Neuronal stem cell (in vitro differentiated cells): ENCODE measurements at regions not wholly inside any gene's neighbourhood (a gene's known extent, or its start where the extent isn't known, plus 50 kb on each side); places are given as distances from the start of the nearest gene placed in this dataset.
"Not testable (repeated sequence)": the region's sequence is repeated elsewhere in the genome, so short reads cannot be mapped to it uniquely, and the experiment has no call there.

ENCODE experiments used
- DNase-seq: peaks from one replicate; pipeline ENCODE4 v3.0.0-alpha.2; 2013; ENCODE audit warnings: low spot score
- H2AFZ ChIP-seq: one replicate; pipeline ENCODE4 v1.6.1; 2013; ENCODE audit warnings: mild to moderate bottlenecking, low read length, inconsistent platforms
- H2AK5ac ChIP-seq: 2 replicates; pipeline ENCODE4 v1.6.1; 2013; ENCODE audit warnings: low read depth, mild to moderate bottlenecking, inconsistent platforms, low read length, moderate library complexity, mixed read lengths
- H2BK120ac ChIP-seq: 2 replicates; pipeline ENCODE4 v1.6.1; 2013; ENCODE audit warnings: low read depth, mild to moderate bottlenecking, inconsistent platforms, low read length, moderate library complexity, mixed read lengths
- H2BK12ac ChIP-seq: one replicate; pipeline ENCODE4 v1.6.1; 2013; ENCODE audit warnings: low read length, inconsistent platforms
- H2BK15ac ChIP-seq: 2 replicates; pipeline ENCODE4 v1.6.1; 2013; ENCODE audit warnings: mild to moderate bottlenecking, low read length, inconsistent platforms, mixed read lengths
- H2BK5ac ChIP-seq: one replicate; pipeline ENCODE4 v1.6.1; 2013; ENCODE audit warnings: inconsistent platforms, mild to moderate bottlenecking, low read length, moderate library complexity
- H3K14ac ChIP-seq: one replicate; pipeline ENCODE4 v1.6.1; 2013; ENCODE audit warnings: low read length, inconsistent platforms
- H3K18ac ChIP-seq: 2 replicates; pipeline ENCODE4 v1.6.1; 2013; ENCODE audit warnings: low read length, inconsistent platforms
- H3K23ac ChIP-seq: 2 replicates; pipeline ENCODE4 v1.6.1; 2013; ENCODE audit warnings: low read depth, mild to moderate bottlenecking, mixed read lengths, low read length, inconsistent platforms; ENCODE audit not compliant: poor library complexity
- H3K27ac ChIP-seq: replicated peaks from 3 replicates; pipeline ENCODE4 v1.5.1; 2013; ENCODE audit warnings: low read length, inconsistent platforms
- H3K27me3 ChIP-seq, 3 experiments: 2 replicates each; pipeline ENCODE4 v1.6.1; 2013; ENCODE audit warnings: low read length in 3 of 3, mild to moderate bottlenecking in 2 of 3, inconsistent platforms in 1 of 3, low read depth in 1 of 3, mixed read lengths in 1 of 3, moderate library complexity in 1 of 3; ENCODE audit not compliant: control insufficient read depth in 3 of 3, insufficient read depth in 3 of 3
- H3K36me3 ChIP-seq, 2 donors: replicated peaks in 1 of 2; 2 replicates each; pipeline ENCODE4 v1.6.1; 2013; ENCODE audit warnings: low read length in 2 of 2; ENCODE audit not compliant: control insufficient read depth in 2 of 2, insufficient read depth in 2 of 2
- H3K4ac ChIP-seq: 2 replicates; pipeline ENCODE4 v1.6.1; 2013; ENCODE audit warnings: inconsistent platforms, mild to moderate bottlenecking, low read length, moderate library complexity
- H3K4me1 ChIP-seq, 2 donors: 1 replicate in 1 of 2; 2 replicates in 1 of 2; pipeline ENCODE4 v1.6.1; 2013; ENCODE audit warnings: low read length in 2 of 2, low read depth in 1 of 2; ENCODE audit not compliant: control insufficient read depth in 2 of 2, insufficient read depth in 1 of 2
- H3K4me2 ChIP-seq: one replicate; pipeline ENCODE4 v1.6.1; 2013; ENCODE audit warnings: mild to moderate bottlenecking, low read length, inconsistent platforms; ENCODE audit not compliant: insufficient read depth, poor library complexity, severe bottlenecking
- H3K4me3 ChIP-seq, 2 donors: 2 replicates each; pipeline ENCODE4 v1.5.1; 2013; ENCODE audit warnings: low read length in 2 of 2, mild to moderate bottlenecking in 2 of 2, inconsistent platforms in 1 of 2, moderate library complexity in 1 of 2
- H3K79me1 ChIP-seq: one replicate; pipeline ENCODE4 v1.6.1; 2013; ENCODE audit warnings: low read depth, mild to moderate bottlenecking, inconsistent platforms, low read length, moderate library complexity
- H3K9ac ChIP-seq: one replicate; pipeline ENCODE4 v1.6.1; 2013; ENCODE audit warnings: mild to moderate bottlenecking, low read depth, low read length, inconsistent platforms; ENCODE audit not compliant: poor library complexity
- H3K9me3 ChIP-seq, 2 donors: replicated peaks in 1 of 2; 2 replicates each; pipeline versions ENCODE3 to v1.6.1; 2013; ENCODE audit warnings: low read length in 2 of 2, mild to moderate bottlenecking in 2 of 2, inconsistent platforms in 1 of 2, low read depth in 1 of 2, mixed read lengths in 1 of 2, moderate library complexity in 1 of 2; ENCODE audit not compliant: control insufficient read depth in 2 of 2, insufficient read depth in 1 of 2
- H4K8ac ChIP-seq: one replicate; pipeline ENCODE4 v1.6.1; 2013; ENCODE audit warnings: low read depth, mild to moderate bottlenecking, inconsistent platforms, low read length, moderate library complexity
- H4K91ac ChIP-seq: one replicate; pipeline ENCODE4 v1.6.1; 2013; ENCODE audit warnings: low read length, low read depth, mild to moderate bottlenecking, inconsistent platforms; ENCODE audit not compliant: poor library complexity
- WGBS, 2 donors: extraction: QIAGEN DNeasy Blood & Tissue Kit; methylation state at CpG; one replicate each; pipeline ENCODE4 v1.1.7; 2013; ENCODE audit warnings: missing lambda C conversion rate in 2 of 2, mixed read lengths in 1 of 2; ENCODE audit not compliant: insufficient read length in 2 of 2, insufficient replicate concordance in 1 of 2; ENCODE audit errors: extremely low coverage in 2 of 2; 5-methylcytosine and 5-hydroxymethylcytosine counted together

DNA sequence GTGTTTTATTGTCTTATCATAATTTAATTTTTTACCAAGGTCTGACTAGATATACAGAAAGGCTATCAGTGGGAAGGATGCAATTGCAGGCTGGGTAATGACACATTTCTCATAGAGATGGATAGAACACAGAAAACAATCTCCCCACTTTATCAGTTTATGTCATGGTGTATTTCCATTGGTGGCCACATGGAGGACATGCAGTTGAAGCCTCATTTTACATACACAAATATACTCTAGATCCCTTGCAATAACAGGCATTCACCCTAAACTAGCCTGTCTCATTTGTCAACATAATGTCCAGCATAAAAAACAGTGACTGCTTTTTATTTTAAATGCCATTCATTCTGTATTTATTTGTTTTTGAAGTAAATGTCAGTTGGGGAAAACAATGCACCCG, 526.3 kb downstream of the GABRG2 start:
- Histone ChIP-seq H2BK120ac (no peak overlapping the region), H2BK15ac (no peak overlapping the region), H3K4me1 (no peaks in the 10 kb centered on the region), H3K14ac (no peak overlapping the region), H2AK5ac (no peak overlapping the region), H2BK12ac (no peak overlapping the region), H3K9ac (no peak overlapping the region), H3K9me3 (no peaks in the 10 kb centered on the region), H3K4ac (no peak overlapping the region), H4K8ac (no peak overlapping the region), H4K91ac (no peak overlapping the region), H3K18ac (no peak overlapping the region), H3K4me3 (no peak overlapping the region), H3K36me3 (no peaks in the 10 kb centered on the region), H3K27me3 (no peaks in the 10 kb centered on the region), H3K27ac (no peak overlapping the region), H2BK5ac (no peak overlapping the region), H3K4me2 (no peak overlapping the region), H3K23ac (no peak overlapping the region), H2AFZ (no peak overlapping the region), H3K79me1 (no peaks in the 10 kb centered on the region)
- no peak for DNase-seq
- WGBS, 2 donors = no CpG with 5 or more reads among the region's 1 CpG

DNA sequence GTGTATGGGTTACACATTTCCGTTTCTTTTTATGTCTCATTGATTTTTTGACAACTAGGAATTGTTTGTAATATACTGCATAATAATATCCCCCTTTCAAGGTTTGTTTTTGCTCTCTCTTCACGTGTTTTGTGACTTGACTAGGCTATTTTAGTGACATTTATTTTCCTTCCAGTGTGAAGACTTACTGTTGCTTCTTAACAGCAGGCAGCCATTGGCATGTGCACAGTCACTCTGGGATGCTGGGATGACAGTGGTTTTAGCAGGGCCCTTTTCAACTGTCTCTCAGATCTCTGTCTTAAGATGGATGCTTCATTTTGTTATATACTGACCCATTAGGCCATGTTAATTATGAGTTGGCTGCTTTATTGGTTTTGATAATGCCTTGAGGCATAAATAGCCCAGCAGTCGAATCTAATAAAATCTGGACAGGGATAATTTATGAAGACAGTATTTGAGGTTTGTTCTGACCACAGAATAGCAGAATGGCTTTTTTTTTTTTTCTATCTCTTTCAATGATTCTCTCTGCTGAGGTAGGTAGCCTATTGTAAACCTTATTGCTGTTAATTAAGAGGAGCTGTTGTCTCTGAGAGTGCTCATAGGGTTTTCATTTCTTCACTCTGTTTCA, 536.0 kb downstream of the GABRG2 start:
- H3K14ac ChIP-seq = no peak overlapping the region
- no peak overlapping the region for H2AK5ac ChIP-seq
- no peaks in the 10 kb centered on the region for H3K4me1 ChIP-seq
- H2BK5ac ChIP-seq = no peak overlapping the region
- H3K79me1 ChIP-seq = no peaks in the 10 kb centered on the region
- no CpG with 5 or more reads among the region's 3 CpGs for WGBS, 2 donors
- DNase-seq = no peak
- no peak overlapping the region for H2BK120ac ChIP-seq
- no peak overlapping the region for H3K18ac ChIP-seq
- no peak overlapping the region for H3K9ac ChIP-seq
- H3K23ac ChIP-seq = no peak overlapping the region
- H2AFZ ChIP-seq = no peak overlapping the region
- H4K8ac ChIP-seq = no peak overlapping the region
- H4K91ac ChIP-seq = no peak overlapping the region
- H3K9me3 ChIP-seq = no peaks in the 10 kb centered on the region
- no peak overlapping the region for H2BK12ac ChIP-seq
- no peak overlapping the region for H3K4me3 ChIP-seq
- no peak overlapping the region for H3K4me2 ChIP-seq
- H3K27me3 ChIP-seq = no peaks in the 10 kb centered on the region
- H3K4ac ChIP-seq = no peak overlapping the region
- H3K27ac ChIP-seq = no peak overlapping the region
- no peaks in the 10 kb centered on the region for H3K36me3 ChIP-seq
- H2BK15ac ChIP-seq = no peak overlapping the region

- Histone ChIP-seq H3K27ac (no peak overlapping the region), H3K4me2 (no peak overlapping the region), H2BK120ac (no peak overlapping the region), H3K23ac (no peak overlapping the region), H3K9ac (no peak overlapping the region), H4K91ac (no peak overlapping the region), H3K9me3 (no peaks in the 10 kb centered on the region), H2BK12ac (no peak overlapping the region), H2BK15ac (no peak overlapping the region), H3K79me1 (no peaks in the 10 kb centered on the region), H3K36me3 (no peaks in the 10 kb centered on the region), H2BK5ac (no peak overlapping the region), H2AK5ac (no peak overlapping the region), H3K4me1 (no peaks in the 10 kb centered on the region), H4K8ac (no peak overlapping the region), H3K27me3 (no peaks in the 10 kb centered on the region), H3K18ac (no peak overlapping the region), H3K4me3 (no peak overlapping the region), H2AFZ (no peak overlapping the region), H3K14ac (no peak overlapping the region), H3K4ac (no peak overlapping the region)
- DNase-seq = no peak
- no CpG with 5 or more reads among the region's 4 CpGs for WGBS, 2 donors
Measured at GRCh38 chr5:162607879-162608278, 540.3 kb downstream of the GABRG2 start.

- not testable (repeated sequence) for H2BK120ac ChIP-seq, H3K4me2 ChIP-seq, H3K4me3 ChIP-seq
Measured at GRCh38 chr5:162621726-162622263, 554.2 kb downstream of the GABRG2 start.

More at GRCh38 chr5:162621726-162622263, 554.2 kb downstream of the GABRG2 start:
- not testable (repeated sequence) for H3K4ac ChIP-seq, H3K79me1 ChIP-seq, H3K36me3 ChIP-seq, DNase-seq, H3K18ac ChIP-seq, H4K91ac ChIP-seq, H2BK5ac ChIP-seq, H3K27ac ChIP-seq, H4K8ac ChIP-seq, H3K27me3 ChIP-seq, H2AK5ac ChIP-seq, H3K9ac ChIP-seq, H3K4me1 ChIP-seq, H3K9me3 ChIP-seq, H3K23ac ChIP-seq, H2BK15ac ChIP-seq, H2AFZ ChIP-seq, H2BK12ac ChIP-seq, H3K14ac ChIP-seq
- WGBS, 2 donors = no CpG with 5 or more reads among the region's 26 CpGs
